Uterus (tissue), 2 donors: ENCODE measurements at regions not wholly inside any gene's neighbourhood (a gene's known extent, or its start where the extent isn't known, plus 50 kb on each side); places are given as distances from the start of the nearest gene placed in this dataset.

ENCODE experiments used
- POLR2A ChIP-seq, 2 donors: fragments of 450-650 bp; IDR thresholded peaks; one replicate each; pipeline ENCODE4 v1.6.1; 2016; ENCODE audit warnings: antibody characterized with exemption in 2 of 2, mild to moderate bottlenecking in 1 of 2, moderate library complexity in 1 of 2
- TF ChIP-seq, protein P1 (sequence below), 4 experiments: fragments of 200-600 bp in 2 of 4; fragments of 450-650 bp in 2 of 4; sonication (generic) in 2 of 4; IDR thresholded peaks; one replicate each; pipeline ENCODE4 v1.5.1; 2016 to 2019; ENCODE audit warnings: antibody characterized with exemption in 4 of 4, mild to moderate bottlenecking in 2 of 4, moderate library complexity in 1 of 4

GRCh38 chr10:110407301-110408170, 90.2 kb upstream of the DUSP5 start:
- TF ChIP-seq, protein P1, sequence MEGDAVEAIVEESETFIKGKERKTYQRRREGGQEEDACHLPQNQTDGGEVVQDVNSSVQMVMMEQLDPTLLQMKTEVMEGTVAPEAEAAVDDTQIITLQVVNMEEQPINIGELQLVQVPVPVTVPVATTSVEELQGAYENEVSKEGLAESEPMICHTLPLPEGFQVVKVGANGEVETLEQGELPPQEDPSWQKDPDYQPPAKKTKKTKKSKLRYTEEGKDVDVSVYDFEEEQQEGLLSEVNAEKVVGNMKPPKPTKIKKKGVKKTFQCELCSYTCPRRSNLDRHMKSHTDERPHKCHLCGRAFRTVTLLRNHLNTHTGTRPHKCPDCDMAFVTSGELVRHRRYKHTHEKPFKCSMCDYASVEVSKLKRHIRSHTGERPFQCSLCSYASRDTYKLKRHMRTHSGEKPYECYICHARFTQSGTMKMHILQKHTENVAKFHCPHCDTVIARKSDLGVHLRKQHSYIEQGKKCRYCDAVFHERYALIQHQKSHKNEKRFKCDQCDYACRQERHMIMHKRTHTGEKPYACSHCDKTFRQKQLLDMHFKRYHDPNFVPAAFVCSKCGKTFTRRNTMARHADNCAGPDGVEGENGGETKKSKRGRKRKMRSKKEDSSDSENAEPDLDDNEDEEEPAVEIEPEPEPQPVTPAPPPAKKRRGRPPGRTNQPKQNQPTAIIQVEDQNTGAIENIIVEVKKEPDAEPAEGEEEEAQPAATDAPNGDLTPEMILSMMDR (IDR thresholded peaks at IDR 0.05) = no peak
- TF ChIP-seq POLR2A (IDR thresholded peaks at IDR 0.05) = no peak
